ENCODE measurements at regions not wholly inside any gene's neighbourhood (a gene's known extent, or its start where the extent isn't known, plus 50 kb on each side); places are given as distances from the start of the nearest gene placed in this dataset.

GRCh38 chr11:23041001-23041503, 180.8 kb upstream of the CCDC179 start:
- 94% methylated on average over 3 of the region's 3 CpGs for WGBS
- Histone ChIP-seq H3K9me3 (ENCODE audit: insufficient read depth, low read depth, low read length) (no peaks in the 10 kb centered on the region), H3K4me3 (ENCODE audit: low read length) (no peak overlapping the region), H3K27me3 (ENCODE audit: insufficient read depth, low read length) (no peaks in the 10 kb centered on the region), H3K9ac (ENCODE audit: low read depth, low read length) (no peak overlapping the region), H3K27ac (ENCODE audit: low read depth, low read length) (no peak overlapping the region), H3K36me3 (ENCODE audit: insufficient read depth, low read length) (no peaks in the 10 kb centered on the region), H3K4me1 (ENCODE audit: insufficient read depth, low read length) (no peaks in the 10 kb centered on the region)

GRCh38 chr11:23058656-23059055, 198.4 kb upstream of the CCDC179 start:
- Histone ChIP-seq H3K36me3 (ENCODE audit: insufficient read depth, low read length) (no peaks in the 10 kb centered on the region), H3K27ac (ENCODE audit: low read depth, low read length) (no peak overlapping the region), H3K27me3 (ENCODE audit: insufficient read depth, low read length) (no peaks in the 10 kb centered on the region), H3K9ac (ENCODE audit: low read depth, low read length) (no peak overlapping the region), H3K4me1 (ENCODE audit: insufficient read depth, low read length) (no peaks in the 10 kb centered on the region), H3K4me3 (ENCODE audit: low read length) (no peak overlapping the region), H3K9me3 (ENCODE audit: insufficient read depth, low read depth, low read length) (no peaks in the 10 kb centered on the region)

- Histone ChIP-seq H3K9me3 (ENCODE audit: insufficient read depth, low read depth, low read length) (no peaks in the 10 kb centered on the region), H3K4me3 (ENCODE audit: low read length) (no peak overlapping the region)
Observed at GRCh38 chr11:23063276-23063675, 203.0 kb upstream of the CCDC179 start.

GRCh38 chr11:23078289-23078971, 218.2 kb upstream of the CCDC179 start:
- 91% methylated on average over 5 of the region's 5 CpGs for WGBS

More at GRCh38 chr11:23063276-23063675, 203.0 kb upstream of the CCDC179 start:
- H3K4me1 ChIP-seq (ENCODE audit: insufficient read depth, low read length) = no peaks in the 10 kb centered on the region
- H3K36me3 ChIP-seq (ENCODE audit: insufficient read depth, low read length) = no peaks in the 10 kb centered on the region
- H3K27me3 ChIP-seq (ENCODE audit: insufficient read depth, low read length) = no peaks in the 10 kb centered on the region
- no peak overlapping the region for H3K27ac ChIP-seq (ENCODE audit: low read depth, low read length)
- H3K9ac ChIP-seq (ENCODE audit: low read depth, low read length) = no peak overlapping the region

GRCh38 chr11:23079382-23079813, 219.1 kb upstream of the CCDC179 start:
- H3K27me3 ChIP-seq (ENCODE audit: insufficient read depth, low read length) = no peaks in the 10 kb centered on the region
- H3K36me3 ChIP-seq (ENCODE audit: insufficient read depth, low read length) = no peaks in the 10 kb centered on the region
- H3K9ac ChIP-seq (ENCODE audit: low read depth, low read length) = no peak overlapping the region
- no peaks in the 10 kb centered on the region for H3K4me1 ChIP-seq (ENCODE audit: insufficient read depth, low read length)
- no peak overlapping the region for H3K27ac ChIP-seq (ENCODE audit: low read depth, low read length)
- H3K9me3 ChIP-seq (ENCODE audit: insufficient read depth, low read depth, low read length) = no peaks in the 10 kb centered on the region
- 95% methylated on average over 2 of the region's 3 CpGs for WGBS
- no peak overlapping the region for H3K4me3 ChIP-seq (ENCODE audit: low read length)

More at GRCh38 chr11:23078289-23078971, 218.2 kb upstream of the CCDC179 start:
- no peak overlapping the region for H3K27ac ChIP-seq (ENCODE audit: low read depth, low read length)
- H3K9ac ChIP-seq (ENCODE audit: low read depth, low read length) = no peak overlapping the region
- H3K4me3 ChIP-seq (ENCODE audit: low read length) = no peak overlapping the region
- H3K9me3 ChIP-seq (ENCODE audit: insufficient read depth, low read depth, low read length) = no peaks in the 10 kb centered on the region
- H3K4me1 ChIP-seq (ENCODE audit: insufficient read depth, low read length) = no peaks in the 10 kb centered on the region
- H3K36me3 ChIP-seq (ENCODE audit: insufficient read depth, low read length) = no peaks in the 10 kb centered on the region
- no peaks in the 10 kb centered on the region for H3K27me3 ChIP-seq (ENCODE audit: insufficient read depth, low read length)

- Histone ChIP-seq H3K4me3 (ENCODE audit: low read length) (no peak overlapping the region), H3K4me1 (ENCODE audit: insufficient read depth, low read length) (no peaks in the 10 kb centered on the region), H3K9ac (ENCODE audit: low read depth, low read length) (no peak overlapping the region), H3K9me3 (ENCODE audit: insufficient read depth, low read depth, low read length) (no peaks in the 10 kb centered on the region), H3K36me3 (ENCODE audit: insufficient read depth, low read length) (no peaks in the 10 kb centered on the region), H3K27me3 (ENCODE audit: insufficient read depth, low read length) (no peaks in the 10 kb centered on the region), H3K27ac (ENCODE audit: low read depth, low read length) (no peak overlapping the region)
- 98% methylated on average over 4 of the region's 4 CpGs for WGBS
Observed at GRCh38 chr11:23087407-23087806, 227.1 kb upstream of the CCDC179 start.

- no peaks in the 10 kb centered on the region for H3K4me1 ChIP-seq (ENCODE audit: insufficient read depth, low read length)
- H3K27me3 ChIP-seq (ENCODE audit: insufficient read depth, low read length) = no peaks in the 10 kb centered on the region
- WGBS = 89% methylated on average over 1 of the region's 2 CpGs
- no peaks in the 10 kb centered on the region for H3K9me3 ChIP-seq (ENCODE audit: insufficient read depth, low read depth, low read length)
- H3K9ac ChIP-seq (ENCODE audit: low read depth, low read length) = no peak overlapping the region
- no peak overlapping the region for H3K27ac ChIP-seq (ENCODE audit: low read depth, low read length)
- H3K4me3 ChIP-seq (ENCODE audit: low read length) = no peak overlapping the region
- no peaks in the 10 kb centered on the region for H3K36me3 ChIP-seq (ENCODE audit: insufficient read depth, low read length)
Observed at GRCh38 chr11:23090659-23091058, 230.4 kb upstream of the CCDC179 start.

- no CpG with 5 or more reads among the region's 2 CpGs for WGBS
- no peaks in the 10 kb centered on the region for H3K9me3 ChIP-seq (ENCODE audit: insufficient read depth, low read depth, low read length)
- no peaks in the 10 kb centered on the region for H3K27me3 ChIP-seq (ENCODE audit: insufficient read depth, low read length)
- no peak overlapping the region for H3K27ac ChIP-seq (ENCODE audit: low read depth, low read length)
- no peak overlapping the region for H3K4me3 ChIP-seq (ENCODE audit: low read length)
- no peak overlapping the region for H3K9ac ChIP-seq (ENCODE audit: low read depth, low read length)
- no peaks in the 10 kb centered on the region for H3K36me3 ChIP-seq (ENCODE audit: insufficient read depth, low read length)
- no peaks in the 10 kb centered on the region for H3K4me1 ChIP-seq (ENCODE audit: insufficient read depth, low read length)
Observed at GRCh38 chr11:23095650-23096189, 235.4 kb upstream of the CCDC179 start.

- Histone ChIP-seq H3K27me3 (ENCODE audit: insufficient read depth, low read length) (no peaks in the 10 kb centered on the region), H3K4me3 (ENCODE audit: low read length) (no peak overlapping the region), H3K36me3 (ENCODE audit: insufficient read depth, low read length) (no peaks in the 10 kb centered on the region), H3K4me1 (ENCODE audit: insufficient read depth, low read length) (no peaks in the 10 kb centered on the region), H3K27ac (ENCODE audit: low read depth, low read length) (no peak overlapping the region), H3K9me3 (ENCODE audit: insufficient read depth, low read depth, low read length) (no peaks in the 10 kb centered on the region), H3K9ac (ENCODE audit: low read depth, low read length) (no peak overlapping the region)
- 93% methylated on average over 3 of the region's 4 CpGs for WGBS
Observed at GRCh38 chr11:23097891-23098290, 237.6 kb upstream of the CCDC179 start.

- H3K9me3 ChIP-seq (ENCODE audit: insufficient read depth, low read depth, low read length) = no peaks in the 10 kb centered on the region
- no peak overlapping the region for H3K4me3 ChIP-seq (ENCODE audit: low read length)
- H3K27me3 ChIP-seq (ENCODE audit: insufficient read depth, low read length) = no peaks in the 10 kb centered on the region
- H3K27ac ChIP-seq (ENCODE audit: low read depth, low read length) = no peak overlapping the region
- WGBS = 100% methylated on average over 1 of the region's 1 CpG
- H3K4me1 ChIP-seq (ENCODE audit: insufficient read depth, low read length) = no peaks in the 10 kb centered on the region
- no peak overlapping the region for H3K9ac ChIP-seq (ENCODE audit: low read depth, low read length)
- no peaks in the 10 kb centered on the region for H3K36me3 ChIP-seq (ENCODE audit: insufficient read depth, low read length)
Observed at GRCh38 chr11:23099256-23099655, 239.0 kb upstream of the CCDC179 start.

- Histone ChIP-seq H3K9ac (ENCODE audit: low read depth, low read length) (no peak overlapping the region), H3K4me3 (ENCODE audit: low read length) (no peak overlapping the region), H3K36me3 (ENCODE audit: insufficient read depth, low read length) (no peaks in the 10 kb centered on the region), H3K27me3 (ENCODE audit: insufficient read depth, low read length) (no peaks in the 10 kb centered on the region), H3K27ac (ENCODE audit: low read depth, low read length) (no peak overlapping the region), H3K9me3 (ENCODE audit: insufficient read depth, low read depth, low read length) (no peaks in the 10 kb centered on the region), H3K4me1 (ENCODE audit: insufficient read depth, low read length) (no peaks in the 10 kb centered on the region)
- 95% methylated on average over 3 of the region's 3 CpGs for WGBS
Observed at GRCh38 chr11:23100726-23101125, 240.5 kb upstream of the CCDC179 start.
